ENCODE measurements at regions not wholly inside any gene's neighbourhood (a gene's known extent, or its start where the extent isn't known, plus 50 kb on each side); places are given as distances from the start of the nearest gene placed in this dataset.

- Histone ChIP-seq H3K79me2 (ENCODE audit: control insufficient read depth, insufficient read depth, low read length) (no peaks in the 10 kb centered on the region), H3K4me2 (ENCODE audit: insufficient read depth, low read length) (no peak overlapping the region), H3K27ac (ENCODE audit: extremely low read depth, low read depth, low read length) (no peak overlapping the region), H3K4me1 (replicated peaks in 1 of 2; ENCODE audit: control insufficient read depth in 2 of 2, insufficient read depth in 2 of 2, low read length in 2 of 2) (no peaks in the 10 kb centered on the region), H3K9me1 (ENCODE audit: control insufficient read depth, insufficient read depth, low read length) (no peaks in the 10 kb centered on the region), H3K9me3 (replicated peaks; ENCODE audit: control insufficient read depth, insufficient read depth, low read depth, low read length) (no peaks in the 10 kb centered on the region), H3K4me3 (no peak overlapping the region), H4K20me1 (replicated peaks; ENCODE audit: control insufficient read depth, insufficient read depth, low read length) (no peaks in the 10 kb centered on the region), H3K9ac (ENCODE audit: insufficient read depth in 1 of 2, low read depth in 2 of 2, low read length in 2 of 2) (no peak overlapping the region), H3K36me3 (ENCODE audit: control insufficient read depth, insufficient read depth, low read length) (no peaks in the 10 kb centered on the region), H2AFZ (ENCODE audit: low read depth, low read length) (no peak overlapping the region), H3K27me3 (ENCODE audit: control insufficient read depth in 2 of 2, insufficient read depth in 2 of 2, low read length in 2 of 2) (peaks cover 0 to 25% of the 10 kb centered on the region in 2 experiments; a peak in 2 of 5 replicates)
- intact Hi-C loops (cut with micrococcal nuclease), result no loop called here
- in situ Hi-C loops (cut with MboI), result no loop called here
- no peak for FAIRE-seq
- WGBS (ENCODE audit: insufficient coverage, low coverage, missing lambda C conversion rate), result 6% methylated on average over 7 of the region's 14 CpGs
- ChIA-PET POLR2A (interaction anchor here (1.0 kb wide), 1 partner anchor 219 kb away, joined by 3 read pairs; no protein-coding TSS in a partner anchor), CTCF (ENCODE audit: low intra/inter-chr PET ratio) (no interaction called here)
- ATAC-seq, result no peak
- TF ChIP-seq POLR2H (tag; IDR thresholded peaks at IDR 0.05; ENCODE audit: low read depth) (no peak), CGGBP1 (CRISPR knock-in tag; IDR thresholded peaks at IDR 0.05) (no peak), IRF2 (CRISPR knock-in tag; IDR thresholded peaks at IDR 0.05) (no peak), YY1 (IDR thresholded peaks at IDR 0.05; ENCODE audit: borderline replicate concordance in 1 of 3, control insufficient read depth in 1 of 3, extremely low read depth in 1 of 3, insufficient read depth in 3 of 3, insufficient read length in 1 of 3, insufficient replicate concordance in 2 of 3, low read depth in 1 of 3, low read length in 2 of 3) (no peak), SIN3A (IDR thresholded peaks at IDR 0.05; ENCODE audit: borderline replicate concordance in 2 of 2, control insufficient read depth in 1 of 2, low read depth in 2 of 2, low read length in 2 of 2) (no peak), NR2F6 (CRISPR knock-in tag; IDR thresholded peaks at IDR 0.05) (no peak), CCNT2 (IDR thresholded peaks at IDR 0.05; ENCODE audit: borderline replicate concordance, extremely low read depth, insufficient read length, low read depth, low read length) (no peak), AFF4 (CRISPR knock-in tag; IDR thresholded peaks at IDR 0.05) (no peak), MXD1 (CRISPR knock-in tag; IDR thresholded peaks at IDR 0.05; ENCODE audit: borderline replicate concordance, poor library complexity, severe bottlenecking) (no peak)
- DNase-seq (ENCODE audit: extremely low read depth in 1 of 4, low spot score in 3 of 4), result no peak
- BruUV-seq (replicated peaks), result no TSS peak
Measured at GRCh38 chr13:109881347-109881725, 95.0 kb upstream of the IRS2 start.
